GM19025 (cell line): ENCODE measurements at regions not wholly inside any gene's neighbourhood (a gene's known extent, or its start where the extent isn't known, plus 50 kb on each side); places are given as distances from the start of the nearest gene placed in this dataset.
"Not testable (repeated sequence)": the region's sequence is repeated elsewhere in the genome, so short reads cannot be mapped to it uniquely, and the experiment has no call there.

Source experiments
- ATAC-seq: cut with Tn5 transposase; IDR thresholded peaks from one replicate; pipeline ENCODE4 v1.9.1; 2021; ENCODE audit warnings: mild to moderate bottlenecking, low read depth, moderate library complexity; ENCODE audit not compliant: unreplicated experiment

DNA sequence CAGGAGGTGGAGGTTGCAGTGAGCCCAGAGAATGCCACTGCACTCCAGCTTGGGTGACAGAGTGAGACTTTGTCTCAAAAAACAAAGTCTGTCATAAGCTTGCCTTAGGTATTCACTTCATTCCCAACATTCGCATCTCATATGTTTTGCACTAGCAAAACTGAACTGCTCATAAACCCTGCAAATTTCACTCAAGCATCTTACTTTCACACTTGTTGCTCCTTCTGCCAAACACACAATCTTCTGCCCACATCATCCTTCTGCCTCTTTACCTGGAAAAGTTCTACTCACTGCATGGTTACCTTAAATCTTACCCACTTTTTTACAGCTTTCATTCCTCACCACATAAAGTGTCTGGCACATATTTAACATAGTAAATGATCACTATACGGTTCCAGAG, 152.5 kb downstream of the USP22 start:
- ATAC-seq, result no peak

DNA sequence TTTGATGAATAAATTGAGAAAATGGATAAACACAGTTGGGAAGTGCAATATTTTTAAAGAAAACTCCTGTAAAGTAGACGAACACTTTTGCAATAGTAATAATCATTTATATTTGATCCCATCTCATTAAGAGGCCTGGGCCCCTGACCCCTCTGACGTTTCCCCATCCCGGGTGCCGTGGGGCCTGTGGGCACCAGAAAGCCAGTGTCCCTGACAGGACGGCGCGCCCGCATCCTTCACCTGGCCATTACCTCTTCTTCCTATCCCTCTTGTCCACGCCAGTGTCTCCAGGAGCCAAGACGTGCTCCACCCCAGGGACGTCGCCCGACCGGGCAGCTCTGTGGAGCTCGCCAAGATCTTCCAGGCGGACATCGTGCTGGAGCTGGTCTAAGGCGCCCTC, 147.4 kb downstream of the USP22 start:
- ATAC-seq, result not testable (repeated sequence)

DNA sequence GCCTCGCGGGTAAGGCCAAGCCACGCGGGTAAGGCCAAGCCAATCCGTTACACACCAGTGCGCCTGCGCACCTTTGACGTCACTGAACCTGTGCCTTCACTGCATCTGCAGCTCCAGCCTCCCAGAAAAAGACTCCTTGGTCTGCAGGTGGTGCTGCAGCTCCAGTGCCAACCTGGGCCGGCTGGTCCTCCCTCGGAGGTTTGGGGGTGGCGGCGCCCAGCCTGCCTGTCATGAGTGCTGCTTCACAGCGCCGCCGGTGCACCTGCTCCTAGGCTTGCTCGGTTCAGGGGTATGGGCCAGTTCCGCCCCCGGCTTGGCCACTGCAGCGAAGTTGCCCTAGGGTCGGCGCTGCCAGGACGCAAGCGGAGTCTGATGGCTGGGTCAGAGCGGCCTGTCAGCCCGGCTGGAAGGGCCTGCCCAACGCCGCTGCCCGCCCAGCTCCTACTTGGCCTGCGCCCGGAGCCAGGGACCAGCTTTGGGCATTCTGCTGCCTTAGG, 146.6 kb downstream of the USP22 start:
- no peak for ATAC-seq

DNA sequence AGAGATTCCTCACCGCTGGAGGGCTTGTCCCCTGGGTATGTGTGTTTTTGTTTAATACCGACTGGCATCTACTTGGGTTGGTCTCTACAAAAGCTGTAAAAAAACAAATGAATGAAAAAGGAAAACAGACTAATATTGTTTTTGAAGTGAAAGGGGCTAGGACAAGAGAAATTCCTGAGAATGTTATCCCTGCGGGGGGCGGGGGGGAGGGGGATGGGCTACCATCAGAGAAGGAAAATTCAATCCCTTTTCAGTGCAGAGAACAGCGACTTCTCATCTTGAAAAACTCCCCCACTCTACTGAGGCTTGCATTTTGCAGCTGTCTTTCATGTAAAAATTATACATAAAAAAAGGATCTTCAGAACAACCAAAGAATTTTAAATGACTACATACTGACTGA, 144.1 kb downstream of the USP22 start:
- ATAC-seq, result not testable (repeated sequence)

DNA sequence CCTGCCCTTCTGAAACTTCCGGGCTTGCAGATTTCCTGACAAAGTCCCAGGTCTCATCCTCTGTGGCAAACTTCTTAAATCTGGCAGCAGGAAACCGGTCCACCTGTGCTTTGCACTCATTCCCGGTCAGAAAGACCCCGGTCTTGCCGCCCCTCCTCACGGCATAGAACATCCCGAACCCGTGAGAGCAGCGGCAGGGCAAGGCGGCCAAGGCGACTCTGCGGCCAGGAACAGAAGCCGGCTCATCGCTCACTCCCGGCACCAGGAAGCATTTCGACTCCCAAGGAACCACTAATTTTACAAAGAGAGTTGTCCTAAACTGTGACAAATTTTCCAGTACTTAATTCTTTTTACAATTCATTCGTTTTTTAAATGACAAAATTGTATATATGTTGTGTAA, 140.3 kb downstream of the USP22 start:
- ATAC-seq, result not testable (repeated sequence)

DNA sequence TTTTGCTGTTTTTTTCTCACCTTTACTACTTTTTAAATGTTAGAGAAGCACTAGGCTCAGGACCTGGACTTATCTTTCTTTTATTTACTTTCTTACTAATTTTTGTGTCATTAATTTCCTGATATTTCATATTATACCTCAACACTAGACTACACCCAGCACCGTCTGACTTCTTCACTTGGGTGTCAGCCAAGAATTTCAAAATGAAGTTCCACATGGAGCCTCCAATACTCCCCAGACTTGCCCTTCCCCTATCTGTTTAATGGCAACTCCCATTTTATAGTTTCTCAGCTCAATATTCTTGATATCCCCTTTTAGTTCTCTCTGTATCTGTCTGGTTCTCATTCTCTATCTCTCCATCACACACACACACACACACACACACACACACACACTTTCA, 139.3 kb downstream of the USP22 start:
- not testable (repeated sequence) for ATAC-seq

DNA sequence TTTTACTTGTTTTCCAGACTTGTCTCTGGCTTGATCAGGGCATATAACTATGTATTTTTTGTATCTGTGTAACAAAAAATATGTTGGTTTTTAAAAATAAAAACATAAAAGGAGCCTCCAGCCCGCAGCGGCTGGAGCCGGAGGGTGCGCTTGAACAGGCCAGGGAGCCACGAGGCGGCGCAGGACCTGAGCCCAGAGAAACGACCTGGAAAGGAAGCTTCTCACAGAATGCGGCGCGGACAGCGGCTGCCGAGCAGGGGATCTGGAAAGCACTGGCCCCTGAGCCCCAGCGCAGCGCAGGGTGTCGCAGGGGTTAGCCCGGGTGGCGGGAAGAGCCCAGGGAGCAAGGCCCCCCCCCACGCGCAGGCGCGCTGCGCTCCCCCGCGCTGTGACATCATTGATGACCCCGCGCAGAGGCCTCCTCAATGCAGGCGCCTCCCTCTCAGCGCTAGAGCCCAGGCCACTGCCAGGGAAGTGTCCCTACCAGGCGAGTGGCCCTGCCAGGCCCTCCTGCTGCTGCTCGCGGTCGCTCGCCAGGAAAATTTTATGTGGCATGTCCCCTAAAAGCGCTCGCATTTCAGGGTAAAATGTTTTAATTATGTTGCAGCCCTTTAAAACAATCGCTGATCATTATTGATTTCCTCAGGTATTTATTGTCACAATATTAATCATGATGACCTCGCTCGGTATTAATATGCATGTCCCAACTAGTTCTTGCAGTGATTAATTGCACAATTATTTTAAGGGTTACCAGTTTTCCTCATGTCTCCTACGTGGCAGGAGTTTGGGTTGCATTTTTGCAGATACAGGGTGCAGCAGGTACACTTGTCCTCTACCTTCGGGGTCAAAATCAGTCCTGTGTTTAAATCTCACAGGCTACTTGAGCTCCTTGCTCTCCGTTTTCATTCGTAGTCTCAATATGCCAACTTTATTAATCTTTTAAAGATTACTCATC, 134.2 kb downstream of the USP22 start:
- peak; percentile 96 for ATAC-seq

DNA sequence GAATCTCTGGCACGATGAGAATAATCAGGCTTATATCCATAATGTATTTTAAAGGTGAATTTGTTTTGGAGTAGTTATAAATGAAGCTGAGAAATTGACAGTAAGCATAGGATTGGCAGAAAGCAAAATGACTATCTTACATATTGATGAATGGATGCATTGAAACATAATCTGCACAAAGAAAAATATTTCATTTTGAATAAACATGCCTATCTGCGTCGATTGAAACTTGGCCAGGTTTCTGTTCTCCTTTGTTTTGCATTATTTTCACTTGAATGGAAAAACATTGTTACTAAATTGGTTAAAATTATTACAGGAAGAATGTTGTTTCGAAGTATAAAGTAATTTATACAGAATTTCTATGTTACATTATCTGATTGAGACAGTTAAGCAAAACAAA, 128.2 kb downstream of the USP22 start:
- no peak for ATAC-seq

DNA sequence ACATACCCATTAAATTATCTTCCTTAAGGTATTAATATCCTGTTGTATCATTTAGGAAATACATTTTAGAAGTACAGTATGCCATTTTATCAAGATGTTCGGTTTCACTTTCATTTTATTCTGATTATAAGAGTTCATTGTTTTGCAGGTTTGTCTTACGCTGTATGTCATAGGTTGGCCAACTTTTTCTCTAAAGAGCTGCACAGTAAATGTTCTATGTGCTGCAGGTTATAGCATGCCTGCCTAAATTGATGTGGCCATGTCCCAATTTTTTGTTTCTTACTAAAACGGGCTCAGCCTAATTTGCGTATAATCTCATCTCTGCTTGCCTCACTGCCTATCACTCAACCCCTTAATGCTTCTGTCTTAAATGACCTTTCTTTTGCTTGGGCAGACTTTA, 126.4 kb downstream of the USP22 start:
- no peak for ATAC-seq

DNA sequence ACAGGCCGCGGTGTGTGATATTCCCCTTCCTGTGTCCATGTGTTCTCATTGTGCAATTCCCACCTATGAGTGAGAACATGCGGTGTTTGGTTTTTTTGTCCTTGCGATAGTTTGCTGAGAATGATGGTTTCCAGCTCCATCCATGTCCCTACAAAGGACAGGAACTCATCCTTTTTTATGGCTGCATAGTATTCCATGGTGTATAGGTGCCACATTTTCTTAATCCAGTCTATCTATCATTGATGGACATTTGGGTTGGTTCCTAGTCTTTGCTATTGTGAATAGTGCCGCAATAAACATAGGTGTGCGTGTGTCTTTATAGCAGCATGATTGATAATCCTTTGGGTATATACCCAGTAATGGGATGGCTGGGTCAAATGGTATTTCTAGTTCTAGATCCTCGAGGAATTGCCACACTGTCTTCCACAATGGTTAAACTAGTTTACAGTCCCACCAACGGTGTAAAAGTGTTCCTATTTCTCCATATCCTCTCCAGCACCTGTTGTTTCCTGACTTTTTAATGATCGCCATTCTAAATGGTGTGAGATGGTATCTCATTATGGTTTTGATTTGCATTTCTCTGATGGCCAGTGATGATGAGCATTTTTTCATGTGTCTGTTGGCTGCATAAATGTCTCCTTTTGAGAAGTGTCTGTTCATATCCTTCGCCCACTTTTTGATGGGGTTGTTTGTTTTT, 125.1 kb downstream of the USP22 start:
- not testable (repeated sequence) for ATAC-seq

DNA sequence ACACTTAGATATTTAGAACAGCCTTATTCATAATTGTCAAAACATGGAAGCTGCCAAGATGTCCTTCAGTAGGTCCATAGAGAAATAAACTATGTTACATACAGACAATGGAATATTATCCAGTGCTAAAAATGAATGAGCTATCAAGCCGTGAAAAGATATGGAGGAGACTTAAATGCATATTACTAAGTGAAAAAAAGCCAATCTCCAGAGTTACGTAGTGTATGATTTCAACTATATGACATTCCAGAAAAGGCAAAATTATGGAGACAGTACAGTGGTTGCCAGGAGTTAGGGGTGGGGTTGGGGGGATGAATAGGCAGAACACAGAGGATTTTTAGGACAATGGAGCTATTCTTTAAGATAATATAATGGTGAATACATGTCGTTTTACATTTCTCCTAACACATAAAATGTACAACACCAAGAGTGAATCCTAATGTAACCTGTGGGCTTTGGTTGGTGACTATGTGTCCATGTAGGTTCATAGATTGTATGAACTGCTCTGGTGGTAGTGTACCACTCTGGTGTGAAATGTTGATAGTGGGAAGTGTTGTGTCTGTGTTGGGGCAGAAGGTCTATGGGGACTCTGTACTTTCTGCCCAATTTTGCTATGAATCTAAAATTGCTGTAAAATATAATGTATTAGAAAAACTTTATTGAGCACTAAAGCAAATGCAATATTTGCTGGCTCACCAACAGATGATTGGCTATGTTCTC, 122.6 kb downstream of the USP22 start:
- ATAC-seq, result no peak

DNA sequence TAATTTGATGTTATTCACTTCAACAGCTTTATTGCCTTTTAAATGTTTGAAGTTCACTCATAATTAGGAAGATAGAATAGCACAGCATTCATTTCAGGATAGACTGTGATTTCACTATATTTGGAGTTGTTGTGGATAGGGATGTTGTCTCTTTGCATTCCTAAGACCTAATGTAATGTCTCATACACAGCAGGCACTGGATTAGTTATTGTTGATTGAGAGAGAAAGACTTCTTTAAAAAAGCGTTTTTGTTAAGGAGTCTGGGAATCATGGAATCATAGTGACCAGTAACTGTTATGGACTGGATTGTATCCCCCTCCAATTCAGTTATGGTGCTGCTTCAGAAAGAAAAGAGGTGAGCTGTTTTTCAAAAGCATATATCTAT, 122.0 kb downstream of the USP22 start:
- ATAC-seq, result no peak

DNA sequence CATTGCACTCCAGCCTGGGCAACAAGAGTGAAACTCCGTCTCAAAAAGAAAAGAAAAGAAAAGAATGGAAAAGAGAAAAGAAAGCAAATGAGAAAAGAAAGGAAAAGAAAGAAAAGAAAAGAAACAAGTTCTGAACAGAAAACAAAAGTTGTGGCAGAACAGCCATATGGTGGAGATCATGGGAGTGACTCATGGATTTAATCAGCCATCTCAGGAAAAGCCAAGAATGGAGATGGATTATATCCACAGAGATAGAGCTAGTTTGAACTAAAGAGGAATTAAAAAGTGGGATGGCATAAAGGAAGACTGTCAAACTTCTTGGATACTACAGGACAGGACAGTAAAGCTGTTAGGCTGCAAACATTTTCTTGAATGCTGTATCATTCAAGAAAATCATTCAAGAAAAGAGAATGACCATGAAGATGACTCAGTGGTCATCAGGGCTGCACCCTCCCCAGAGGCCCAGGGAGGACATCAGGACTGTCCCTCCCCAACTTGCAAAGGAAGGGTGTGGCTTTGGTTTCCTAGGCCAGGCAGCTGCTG, 120.6 kb downstream of the USP22 start:
- ATAC-seq, result no peak

DNA sequence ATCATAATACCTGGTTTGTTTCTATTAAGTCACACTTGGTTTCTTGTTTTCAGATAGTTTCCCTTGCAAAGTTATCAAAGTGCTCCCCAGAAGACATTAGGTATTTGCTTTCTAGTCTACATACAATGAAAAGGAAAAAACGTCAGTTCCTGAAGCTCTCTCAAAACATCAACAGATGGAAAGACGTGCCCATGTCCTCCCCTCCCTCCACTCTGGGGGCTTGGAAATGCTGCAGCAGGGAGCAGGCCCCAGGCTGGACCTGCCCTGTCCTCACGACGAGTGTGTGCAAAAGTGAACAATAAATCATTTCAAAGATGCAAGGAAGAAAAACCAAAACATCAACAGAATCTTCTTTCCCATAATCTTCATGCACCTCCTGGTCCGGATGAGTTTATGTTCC, 118.5 kb downstream of the USP22 start:
- no peak for ATAC-seq

DNA sequence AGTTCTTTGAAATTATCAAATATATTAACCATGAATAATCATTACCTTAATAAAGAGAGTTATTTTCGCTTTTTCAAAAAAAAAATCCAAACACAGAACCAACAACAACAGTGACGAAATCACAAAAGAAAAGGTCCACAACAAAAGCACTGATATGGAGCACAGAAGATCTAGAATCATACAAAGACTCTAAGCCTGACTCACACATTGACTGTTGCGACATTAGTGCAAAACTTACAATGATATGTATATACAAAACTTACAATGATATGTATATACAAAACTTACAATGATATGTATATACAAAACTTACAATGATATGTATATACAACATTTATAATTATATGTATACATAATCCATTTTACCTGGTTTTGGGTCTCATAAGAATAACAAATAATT, 117.7 kb downstream of the USP22 start:
- no peak for ATAC-seq

DNA sequence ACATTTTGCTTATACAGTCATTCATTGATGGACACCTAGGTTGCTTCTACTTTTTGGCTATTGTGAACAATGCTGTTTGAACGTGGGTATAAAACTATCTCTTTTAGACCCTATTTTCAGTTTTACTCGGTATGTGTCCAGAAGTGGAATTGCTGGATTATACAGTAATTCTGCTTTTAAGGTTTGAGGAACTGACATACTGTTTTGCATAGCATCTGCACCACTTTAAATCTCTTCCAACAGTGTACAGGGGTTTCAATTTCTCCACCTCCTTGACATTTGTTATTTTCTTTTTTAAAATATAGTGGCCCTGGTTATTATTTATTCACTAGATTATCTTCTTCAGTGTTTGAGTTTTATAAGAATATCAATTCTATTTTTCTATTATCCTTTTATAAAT, 116.9 kb downstream of the USP22 start:
- no peak for ATAC-seq

DNA sequence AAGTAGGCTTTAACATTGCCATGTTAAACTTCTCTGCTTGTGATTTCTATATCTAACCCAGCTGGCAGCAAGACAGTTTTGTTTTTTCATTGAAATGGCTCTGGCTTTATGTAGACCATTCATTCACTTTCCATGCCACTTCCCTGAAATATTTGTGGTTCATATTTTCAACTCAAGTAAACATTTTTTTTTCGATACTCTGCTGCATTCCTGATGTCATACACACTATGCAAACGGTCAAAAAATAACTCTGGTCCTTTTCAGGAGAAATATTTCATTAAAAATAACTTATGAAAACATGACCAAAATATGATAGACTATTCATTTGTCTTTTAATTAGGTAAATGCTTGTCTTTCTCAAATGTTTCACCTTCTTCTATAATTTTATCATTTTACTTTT, 116.3 kb downstream of the USP22 start:
- ATAC-seq, result no peak

DNA sequence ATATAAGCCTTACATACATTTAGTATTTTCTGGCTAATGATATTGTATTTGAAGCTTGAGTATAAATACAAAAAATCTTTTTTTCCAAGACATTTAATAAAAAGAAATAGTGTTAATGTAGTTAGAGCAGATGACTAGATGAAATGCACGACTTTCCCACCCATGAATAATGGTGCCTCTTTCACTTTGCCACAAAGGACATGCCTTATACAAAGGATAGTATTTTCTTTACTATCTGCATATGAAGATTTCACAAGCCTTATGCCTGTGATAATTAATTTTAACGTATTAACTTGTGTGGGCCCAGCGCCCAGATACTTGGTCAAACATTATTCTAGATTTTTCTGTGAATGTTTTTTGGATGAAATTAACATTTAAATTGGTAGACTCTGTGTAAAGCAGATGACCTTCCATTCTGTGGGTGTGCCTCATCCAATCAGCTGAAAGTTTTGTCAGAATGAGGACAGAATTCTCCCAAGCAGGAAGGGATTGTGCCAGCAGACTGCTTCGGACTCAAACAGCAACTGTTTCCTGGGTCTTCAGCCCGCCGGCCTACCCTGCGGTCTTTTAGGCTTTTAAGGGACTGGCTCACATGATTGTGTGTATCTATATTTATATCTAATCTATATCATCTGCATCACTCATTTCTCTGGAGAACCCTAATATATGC, 115.4 kb downstream of the USP22 start:
- ATAC-seq, result no peak

DNA sequence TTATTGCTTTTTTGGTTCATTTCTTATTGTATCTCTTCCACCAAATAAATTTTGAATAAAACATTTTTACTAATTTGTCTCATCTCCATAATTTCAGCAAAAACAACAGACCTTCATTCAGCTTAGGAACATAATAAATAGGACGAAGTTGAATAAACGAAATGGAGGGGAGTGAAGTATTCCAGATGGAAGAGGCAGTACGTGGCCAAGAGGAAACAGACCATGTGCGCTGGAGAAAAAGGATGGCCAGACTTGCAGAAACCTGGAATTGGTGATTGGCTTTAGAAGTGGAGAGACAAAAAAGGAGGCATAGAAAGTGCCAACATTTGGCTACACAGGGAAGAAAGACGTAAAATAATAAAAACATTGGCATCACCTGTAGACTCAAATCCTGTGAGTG, 113.5 kb downstream of the USP22 start:
- ATAC-seq, result no peak

DNA sequence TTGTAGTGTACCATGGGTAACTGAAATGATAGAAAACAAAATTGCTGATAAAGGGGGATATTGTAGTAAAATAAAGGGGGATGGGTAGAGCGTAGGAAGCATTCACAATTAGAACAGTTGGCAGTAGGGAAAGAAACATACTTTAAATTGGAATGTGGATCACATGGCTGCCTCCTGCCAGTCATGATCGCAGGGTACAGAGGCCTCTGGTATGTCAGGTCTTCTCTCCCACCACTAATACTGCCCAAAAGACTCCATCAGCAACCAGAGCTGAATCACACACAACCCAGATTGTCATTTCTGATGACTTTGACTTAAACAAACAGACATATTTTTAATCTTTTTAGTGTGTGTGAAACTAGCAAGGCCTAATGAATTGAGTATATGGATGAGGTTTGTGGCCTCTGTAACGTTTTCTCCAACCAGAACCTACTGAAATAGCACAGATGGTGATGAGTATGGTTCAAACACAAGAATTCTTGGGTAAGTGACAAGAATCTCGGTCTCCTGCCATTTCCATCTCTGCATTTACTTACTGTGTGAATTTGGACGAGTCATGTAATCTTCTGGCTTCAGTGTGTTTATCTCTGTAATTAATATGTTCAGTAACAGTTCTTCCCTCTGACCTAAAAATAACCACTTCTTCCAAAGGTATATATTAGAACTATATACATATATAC, 112.6 kb downstream of the USP22 start:
- ATAC-seq, result no peak
